Erythroblast (primary cell): ENCODE measurements at regions not wholly inside any gene's neighbourhood (a gene's known extent, or its start where the extent isn't known, plus 50 kb on each side); places are given as distances from the start of the nearest gene placed in this dataset.

ENCODE experiments used
- GATA1 ChIP-seq: IDR thresholded peaks from 2 replicates; pipeline ENCODE4 v1.6.1; 2011; ENCODE audit warnings: low read depth, mild to moderate bottlenecking, control low read depth, low read length, moderate library complexity
- POLR2A ChIP-seq: IDR thresholded peaks from 2 replicates; pipeline ENCODE4 v1.6.1; 2011; ENCODE audit warnings: mild to moderate bottlenecking, low read length

DNA sequence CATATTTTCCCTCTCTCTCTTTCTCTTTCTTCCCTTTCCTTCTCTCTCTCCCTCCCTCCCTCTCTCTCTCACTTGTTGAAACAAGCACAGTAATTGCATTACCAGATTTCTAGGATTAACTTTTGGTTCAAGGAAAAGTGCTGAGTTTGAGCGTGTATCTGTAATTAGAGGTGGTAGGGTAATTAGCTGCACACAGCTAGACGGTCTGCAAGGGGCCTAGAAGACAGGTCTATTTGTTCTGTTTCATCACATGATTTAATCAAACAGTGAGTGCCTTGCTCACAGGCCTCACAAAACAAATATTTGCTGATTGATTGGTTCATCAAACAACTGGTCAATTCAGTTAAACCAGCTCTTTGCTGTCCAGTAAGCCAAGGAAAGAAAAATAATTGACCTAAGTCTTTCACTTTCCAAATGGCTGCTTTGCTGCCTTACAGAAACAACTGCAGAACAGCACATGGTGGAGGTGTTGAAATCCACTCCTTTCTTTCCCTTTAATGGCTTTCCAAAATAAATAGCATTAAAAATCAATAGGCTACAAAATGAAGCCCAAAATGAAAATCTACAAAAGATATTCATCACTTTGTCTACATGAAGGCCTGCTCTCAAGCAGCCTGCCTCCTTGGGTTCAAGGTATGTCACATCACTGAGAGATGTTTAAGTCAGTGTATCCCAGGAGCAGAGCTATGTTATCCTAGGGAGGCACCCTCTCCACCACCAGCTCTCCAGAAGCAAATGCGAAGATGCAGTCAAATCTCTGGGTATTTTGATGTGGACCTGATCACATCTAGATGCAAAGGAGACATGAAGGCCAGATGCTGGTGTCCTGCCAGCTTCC, 264.4 kb upstream of the SIX2 start:
- TF ChIP-seq POLR2A (no peak), GATA1 (no peak)
